HT1080 (cell line): ENCODE measurements at regions not wholly inside any gene's neighbourhood (a gene's known extent, or its start where the extent isn't known, plus 50 kb on each side); places are given as distances from the start of the nearest gene placed in this dataset.

Experiments
- DNase-seq: peaks from one replicate; pipeline ENCODE4 v3.0.0-alpha.2; 2015; ENCODE audit warnings: low read depth

DNA sequence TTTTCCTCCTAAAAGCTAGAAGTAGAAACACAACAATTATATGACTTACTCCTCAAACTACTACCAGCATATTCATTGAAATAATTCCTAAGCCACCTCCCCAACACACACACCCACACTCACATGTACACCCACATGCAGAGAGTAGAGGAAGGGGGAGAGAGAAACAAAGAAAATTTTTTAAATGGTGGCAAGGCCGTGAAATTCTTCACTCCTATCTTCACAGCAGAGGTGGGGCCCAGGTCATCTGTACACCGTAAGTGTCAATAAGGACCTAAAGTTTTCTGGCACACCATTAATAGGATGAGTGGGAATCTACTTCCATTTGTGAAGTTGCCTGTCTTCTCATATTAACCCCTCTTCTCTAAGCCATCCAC lies 73.9 kb upstream of the EGLN3 start:
- DNase-seq: no peak

DNA sequence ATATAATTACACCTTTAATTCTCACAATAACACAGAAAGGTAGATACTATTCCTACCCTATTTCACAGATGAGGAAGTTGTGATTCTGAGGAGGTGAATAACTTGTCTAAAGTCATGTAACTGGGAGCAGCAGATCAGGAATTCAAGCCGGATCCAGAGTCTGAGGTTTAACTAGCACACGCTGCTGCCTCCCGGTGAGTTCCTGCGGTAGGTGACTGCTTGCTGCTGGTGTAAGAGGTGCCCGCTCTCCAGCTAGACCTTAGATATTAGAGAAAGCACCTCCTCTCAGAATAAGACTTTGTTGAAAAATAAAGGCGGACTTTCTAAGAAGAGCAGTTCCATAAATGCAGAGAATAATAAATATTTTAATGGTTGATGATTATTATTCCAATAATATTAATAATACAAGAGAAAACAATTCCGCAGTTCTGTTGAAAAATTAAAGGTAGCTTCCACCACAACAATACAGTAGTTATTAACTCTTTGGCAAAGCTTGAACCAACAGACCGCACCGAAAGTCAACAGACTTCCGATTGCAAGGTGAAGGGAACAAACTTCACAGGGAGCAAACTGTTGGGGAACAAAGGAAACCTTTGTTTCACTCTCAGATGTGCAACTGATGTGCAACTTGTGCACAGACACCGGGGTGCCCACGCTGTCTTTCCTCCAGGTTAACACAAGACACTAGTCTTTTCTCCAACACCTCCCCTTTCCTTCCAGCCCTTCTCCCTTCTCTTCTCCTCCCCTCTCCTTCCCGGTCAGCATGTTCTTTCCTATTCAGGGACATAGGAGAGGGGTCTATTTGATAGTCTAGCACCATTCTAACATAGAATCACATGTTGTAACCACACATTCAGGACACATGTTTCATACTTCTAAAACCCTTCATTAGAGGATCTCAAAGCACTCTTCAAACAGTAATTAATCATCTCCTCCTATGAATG lies 73.2 kb upstream of the EGLN3 start:
- DNase-seq: no peak

DNA sequence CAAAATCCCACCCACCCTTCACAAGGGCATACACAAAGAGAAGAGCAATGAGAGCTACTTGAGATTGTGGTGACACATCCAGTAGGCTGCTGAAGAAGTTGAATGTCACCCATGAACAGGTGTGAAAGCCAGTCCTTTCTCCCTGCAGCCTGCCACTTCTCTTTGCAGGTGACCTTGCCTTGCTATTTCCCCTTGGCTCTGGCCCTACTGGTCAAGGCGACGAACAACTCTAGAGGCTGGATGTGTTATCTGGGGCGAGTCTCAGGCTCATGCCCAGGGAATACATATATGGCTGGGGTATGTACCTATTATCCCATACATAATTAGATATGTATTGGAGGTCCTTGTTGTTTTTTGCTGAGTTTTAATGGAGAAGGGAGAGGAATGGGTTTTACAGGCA lies 70.2 kb upstream of the EGLN3 start:
- no peak for DNase-seq

DNA sequence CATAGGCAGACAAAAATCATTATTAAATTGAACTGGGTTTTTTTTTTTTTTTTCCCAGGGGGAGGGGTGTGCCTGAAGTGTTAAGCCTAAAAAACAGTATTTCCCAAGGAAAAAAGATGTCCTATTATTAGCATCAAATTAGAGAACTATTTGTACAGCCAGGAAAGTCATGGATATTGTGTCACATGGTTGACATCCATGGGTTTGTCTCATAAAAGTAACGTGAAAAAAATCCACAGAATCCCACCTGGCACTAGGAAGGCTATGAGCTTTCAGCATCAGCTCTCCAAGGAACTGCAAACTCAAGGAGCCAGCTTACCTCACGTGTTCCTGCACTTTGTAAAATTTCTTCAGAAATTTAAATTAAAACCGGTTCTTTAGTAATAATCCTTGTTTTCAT lies 69.1 kb upstream of the EGLN3 start:
- DNase-seq: no peak

DNA sequence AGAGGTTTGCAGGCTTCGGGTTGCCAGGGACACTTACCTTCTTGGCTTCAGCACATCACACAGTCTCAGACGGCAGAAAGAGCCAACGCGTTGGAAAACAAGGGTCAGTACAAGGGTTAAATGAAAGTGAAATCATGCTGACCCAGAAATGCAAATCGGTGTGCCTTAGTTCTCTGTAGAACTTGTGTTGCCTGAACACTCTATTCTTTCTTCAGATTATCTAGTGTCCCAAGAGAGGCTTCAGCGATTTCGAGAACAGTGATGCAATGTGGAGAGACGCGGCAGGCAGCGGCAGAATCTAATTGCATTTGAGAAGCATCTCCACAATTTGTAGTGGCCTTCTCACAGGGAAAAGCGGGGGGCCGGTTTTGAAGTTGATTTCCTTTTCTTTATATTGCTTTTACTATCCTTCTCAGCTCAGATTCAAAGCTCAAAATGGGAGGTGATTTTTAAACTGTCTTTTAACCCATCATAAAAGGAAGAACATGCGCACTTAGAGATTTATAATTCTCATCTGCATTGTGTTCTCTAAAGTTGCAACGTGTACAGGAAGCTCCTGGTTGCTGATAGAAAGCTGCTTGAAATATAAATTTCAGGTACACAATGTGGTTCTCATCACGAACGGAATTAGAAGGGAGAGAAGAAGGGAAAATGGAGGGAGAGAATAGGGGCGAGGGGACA lies 67.8 kb upstream of the EGLN3 start:
- DNase-seq: no peak

DNA sequence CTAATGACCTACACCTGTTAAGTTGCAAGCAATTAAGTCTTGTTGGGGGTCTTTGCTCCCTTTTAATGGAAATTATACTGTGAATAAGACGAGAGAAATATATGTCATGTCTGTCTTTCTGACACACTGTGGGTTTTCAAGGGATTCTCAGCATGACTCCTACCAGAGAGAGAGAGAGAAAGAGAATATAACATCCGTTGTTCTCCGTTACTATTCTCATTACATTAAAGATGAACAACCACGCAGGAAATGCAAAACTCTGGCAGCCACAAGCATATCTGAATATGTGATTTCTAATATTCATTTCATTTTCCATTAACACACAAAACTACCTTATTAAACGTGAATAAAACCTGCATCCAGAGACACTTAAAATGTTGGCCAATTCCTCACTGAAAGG lies 67.3 kb upstream of the EGLN3 start:
- no peak for DNase-seq

DNA sequence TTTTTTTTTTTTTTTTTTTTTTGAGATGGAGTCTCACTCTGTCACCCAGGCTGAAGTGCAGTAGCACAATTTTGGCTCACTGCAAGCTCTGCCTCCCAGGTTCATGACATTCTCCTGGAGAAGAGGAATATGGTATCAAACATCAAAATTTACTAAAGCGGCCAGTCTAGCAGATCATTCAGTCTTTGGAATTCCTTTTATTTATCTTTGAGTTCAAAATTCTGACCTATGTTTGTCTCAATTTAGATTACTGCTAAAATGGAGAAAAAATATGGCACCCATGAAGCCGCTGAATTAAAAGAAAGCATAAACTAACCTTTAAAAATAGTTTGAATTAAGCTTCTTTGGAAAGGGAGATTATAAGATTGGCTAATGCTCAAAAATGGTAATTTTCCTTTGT lies 64.5 kb upstream of the EGLN3 start:
- DNase-seq: no peak

DNA sequence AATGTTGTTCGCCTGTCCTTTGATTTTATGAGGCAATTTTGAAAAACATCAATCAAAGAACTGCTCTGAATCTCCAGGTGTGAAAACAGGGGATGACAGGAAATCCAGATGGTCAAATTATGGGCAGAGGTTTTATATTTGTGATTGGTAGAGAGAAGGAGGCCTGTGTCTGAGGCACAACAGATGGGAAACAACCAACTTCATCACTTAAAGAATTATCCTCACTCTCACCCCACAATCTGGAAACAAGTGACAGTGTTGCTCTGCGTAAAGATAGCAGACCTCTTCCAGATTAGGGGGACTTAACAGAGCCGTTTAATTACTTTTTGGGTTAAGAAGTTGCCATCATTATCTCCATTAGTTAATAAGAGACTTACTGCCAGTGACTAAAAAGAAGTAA lies 64.1 kb upstream of the EGLN3 start:
- DNase-seq: no peak

DNA sequence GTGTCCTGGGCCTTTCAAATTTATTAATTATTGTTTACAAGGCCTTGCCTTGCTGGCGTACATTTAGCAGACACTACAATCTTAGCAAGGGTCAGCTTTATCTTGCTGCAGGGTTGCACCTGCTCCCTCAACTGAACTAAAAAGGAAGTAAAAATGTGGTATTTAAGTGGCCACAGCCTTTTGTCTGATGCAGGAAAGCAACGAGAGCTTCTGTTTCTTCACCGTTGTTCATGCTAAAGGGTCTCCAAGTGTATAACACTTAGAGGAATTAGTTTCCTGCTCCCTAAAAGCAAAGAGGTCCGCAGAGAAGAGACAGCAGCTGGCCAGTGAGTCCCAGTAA lies 62.8 kb upstream of the EGLN3 start:
- DNase-seq: no peak

DNA sequence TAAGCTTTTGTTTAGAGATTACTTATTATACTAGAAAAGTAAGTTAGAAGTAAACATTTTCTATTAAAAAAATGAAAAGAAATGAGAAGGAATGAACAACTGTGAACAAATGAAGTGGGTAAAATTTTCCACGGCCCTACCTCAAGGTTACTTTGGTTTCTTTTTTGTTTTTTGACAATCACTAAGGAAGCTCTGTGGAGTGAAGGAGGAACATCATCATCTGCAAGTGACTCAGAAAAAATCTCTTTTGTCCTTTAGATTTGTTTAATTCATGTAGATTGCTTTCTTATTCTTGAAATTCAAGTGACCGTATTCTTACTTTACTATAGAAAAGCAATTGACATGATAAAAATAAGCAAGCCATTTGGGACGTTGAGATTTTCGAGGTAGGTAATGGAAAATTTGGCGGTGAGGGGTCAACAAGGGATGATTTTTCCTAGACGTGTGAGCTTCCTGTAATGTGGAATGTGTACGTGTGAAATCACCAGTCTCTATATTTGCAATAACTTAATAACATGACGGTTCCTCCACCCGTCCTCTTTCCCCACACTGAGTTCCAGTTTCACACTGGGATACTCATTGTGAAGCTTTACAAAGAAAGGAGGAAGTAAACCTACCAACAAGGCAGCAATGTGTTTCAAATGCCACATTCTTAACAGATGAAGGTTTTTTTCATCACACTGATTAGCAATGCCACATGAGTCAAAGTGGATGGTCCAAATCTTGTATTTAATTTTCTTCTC lies 62.3 kb upstream of the EGLN3 start:
- DNase-seq: no peak

DNA sequence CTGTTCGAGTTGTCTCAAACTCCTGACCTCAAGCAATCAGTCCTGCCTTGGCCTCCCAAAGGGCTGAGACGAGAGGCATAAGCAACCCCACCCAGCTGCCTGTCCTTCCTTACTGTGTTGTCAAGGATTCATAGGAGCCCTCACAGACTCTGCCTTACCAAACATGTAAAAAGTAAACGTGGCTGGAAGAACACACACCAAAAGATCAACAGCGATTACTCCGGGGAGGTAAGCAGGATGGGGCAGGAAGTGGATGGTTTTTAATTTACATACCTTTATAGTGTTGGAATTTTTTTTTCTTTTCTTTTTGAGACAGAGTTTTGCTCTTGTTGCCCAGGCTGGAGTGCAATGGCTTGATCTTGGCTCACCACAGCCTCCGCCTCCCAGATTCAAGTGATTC lies 61.5 kb upstream of the EGLN3 start:
- no peak for DNase-seq

DNA sequence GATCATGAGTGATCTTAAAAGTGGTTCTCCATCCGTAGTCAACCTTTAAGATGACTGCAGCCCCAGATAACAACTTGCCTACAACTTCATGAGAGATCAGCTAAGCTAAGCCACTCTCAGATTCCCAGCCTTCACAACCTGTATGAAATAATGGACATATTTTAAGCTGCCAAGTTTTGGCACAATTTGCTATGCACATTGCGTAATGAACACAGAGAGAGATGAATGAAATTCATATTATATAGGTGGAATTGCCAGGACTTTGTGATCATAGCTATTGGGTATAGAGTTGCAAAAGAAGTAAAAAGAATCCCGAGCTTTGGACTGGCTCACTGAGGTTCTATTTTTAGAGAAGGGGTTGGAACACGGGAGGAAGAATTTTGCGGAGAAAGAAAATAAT lies 59.1 kb upstream of the EGLN3 start:
- no peak for DNase-seq

DNA sequence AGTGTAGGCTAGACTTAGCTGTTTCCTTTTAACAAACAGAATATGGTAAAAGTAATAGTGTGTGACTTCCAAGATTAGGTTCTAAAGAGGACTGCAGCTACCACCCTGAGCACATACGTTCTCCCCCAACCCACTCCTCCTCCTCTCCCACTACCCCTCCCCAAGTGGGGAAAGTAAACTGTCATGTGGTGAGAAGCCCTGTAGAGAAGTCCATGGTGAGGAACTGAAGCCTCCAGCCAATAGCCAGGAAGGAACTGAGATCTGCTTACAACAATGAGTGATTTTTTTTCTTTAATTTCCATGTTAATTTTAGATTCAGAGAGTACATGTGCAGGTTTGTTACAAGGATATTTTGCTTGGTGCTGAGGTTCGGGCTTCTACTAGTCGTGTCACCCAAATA lies 57.0 kb upstream of the EGLN3 start:
- no peak for DNase-seq

DNA sequence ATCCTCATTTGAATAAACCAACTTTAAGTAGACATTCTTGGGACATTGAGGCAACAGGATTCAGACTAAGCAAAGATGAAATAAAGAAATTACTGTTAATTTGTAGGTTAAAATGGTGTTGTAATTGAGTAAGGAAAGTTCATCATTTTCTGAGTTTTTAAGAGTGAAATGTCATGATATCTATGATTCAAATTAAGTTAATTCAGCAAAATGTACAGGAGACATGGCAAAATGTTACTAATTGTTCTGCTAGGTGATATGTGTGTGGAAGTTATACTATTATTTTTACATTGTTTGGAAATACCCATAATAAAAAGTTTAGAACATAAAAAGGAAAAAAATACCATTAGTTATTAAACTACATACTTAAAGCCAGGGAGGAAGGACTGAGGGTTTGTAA lies 55.0 kb upstream of the EGLN3 start:
- DNase-seq: no peak

DNA sequence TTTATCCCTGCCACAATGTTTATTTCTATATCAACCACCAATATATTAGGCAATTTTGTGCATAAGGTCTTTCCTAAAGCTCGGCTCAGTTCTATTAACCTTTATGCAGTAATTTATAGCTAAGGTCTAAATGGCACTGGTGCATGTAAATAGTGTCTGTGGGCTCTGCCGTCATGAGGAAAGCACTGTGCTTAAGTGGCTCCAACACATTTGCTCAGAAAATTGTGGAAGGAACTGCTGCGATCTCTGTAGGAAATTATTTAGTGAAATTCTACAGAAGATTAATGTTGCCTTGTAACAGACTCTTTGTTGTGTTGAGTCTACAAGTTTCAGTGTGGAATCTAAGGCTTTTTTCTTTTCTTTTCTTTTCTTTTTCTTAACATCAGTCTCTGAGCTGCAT lies 54.0 kb upstream of the EGLN3 start:
- DNase-seq: no peak

DNA sequence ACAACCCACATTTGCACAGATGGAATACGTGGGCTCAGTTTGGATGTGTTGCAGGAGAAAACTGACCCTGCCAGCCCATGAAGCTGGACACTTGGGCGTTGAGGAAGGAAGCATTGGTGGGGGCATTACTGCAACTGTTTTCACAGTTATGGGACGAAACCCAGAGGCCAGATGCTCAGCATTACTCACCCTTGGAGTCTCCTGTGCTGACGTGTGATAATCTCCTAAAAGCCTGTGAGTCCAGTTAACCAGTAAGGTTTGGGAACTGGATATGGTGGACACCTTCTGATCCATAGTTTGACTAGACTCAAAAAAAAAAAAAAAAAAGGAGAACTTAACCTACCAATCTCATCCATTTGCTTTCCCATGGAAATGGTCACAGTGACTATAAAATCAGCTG lies 52.8 kb upstream of the EGLN3 start:
- no peak for DNase-seq

DNA sequence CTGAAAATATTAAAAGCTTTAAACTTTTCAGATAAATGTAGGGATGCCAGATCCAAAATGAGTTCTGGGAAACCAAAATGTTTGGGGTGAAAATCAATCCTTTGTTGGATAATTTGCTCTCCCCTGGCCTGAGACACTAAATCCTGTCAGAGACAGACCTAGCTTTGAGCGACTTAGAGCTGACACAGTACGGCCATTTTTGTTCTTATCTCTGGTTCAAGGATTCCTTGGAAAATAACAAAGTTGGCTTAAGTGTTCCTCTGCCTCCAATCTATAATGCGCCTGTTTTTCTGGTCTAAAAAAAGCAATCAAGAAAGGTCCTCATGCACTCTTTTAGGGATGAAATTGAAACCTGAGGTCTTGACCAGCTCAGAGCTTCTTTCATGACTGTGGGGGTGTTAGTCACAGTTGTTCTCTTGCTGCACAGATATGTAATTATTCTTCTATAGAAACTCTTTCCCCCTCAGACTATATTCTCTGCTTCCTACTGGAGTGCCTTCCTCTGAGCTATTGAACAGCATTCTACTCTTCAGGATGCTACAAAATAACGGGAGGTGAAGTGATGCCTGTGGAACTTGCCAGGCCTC lies 52.3 kb upstream of the EGLN3 start:
- DNase-seq: no peak
